ENCODE measurements at regions not wholly inside any gene's neighbourhood (a gene's known extent, or its start where the extent isn't known, plus 50 kb on each side); places are given as distances from the start of the nearest gene placed in this dataset.

GRCh38 chr10:76769582-76769981 lies 868.0 kb downstream of the KCNMA1 start:
- TF ChIP-seq CTCF (IDR thresholded peaks at IDR 0.05) (no peak), POLR2A (IDR thresholded peaks at IDR 0.05) (no peak)
